IPS-18c (cell line): ENCODE measurements at regions not wholly inside any gene's neighbourhood (a gene's known extent, or its start where the extent isn't known, plus 50 kb on each side); places are given as distances from the start of the nearest gene placed in this dataset.

Experiments
- H3K4me3 ChIP-seq: 2 replicates; pipeline ENCODE4 v1.7.0; 2013; ENCODE audit warnings: low read depth, mild to moderate bottlenecking, low read length, moderate library complexity; ENCODE audit not compliant: insufficient read depth
- H3K9me3 ChIP-seq: one replicate; pipeline ENCODE4 v1.6.1; 2013; ENCODE audit warnings: mild to moderate bottlenecking, low read length, moderate library complexity; ENCODE audit not compliant: control insufficient read depth, insufficient read depth

DNA sequence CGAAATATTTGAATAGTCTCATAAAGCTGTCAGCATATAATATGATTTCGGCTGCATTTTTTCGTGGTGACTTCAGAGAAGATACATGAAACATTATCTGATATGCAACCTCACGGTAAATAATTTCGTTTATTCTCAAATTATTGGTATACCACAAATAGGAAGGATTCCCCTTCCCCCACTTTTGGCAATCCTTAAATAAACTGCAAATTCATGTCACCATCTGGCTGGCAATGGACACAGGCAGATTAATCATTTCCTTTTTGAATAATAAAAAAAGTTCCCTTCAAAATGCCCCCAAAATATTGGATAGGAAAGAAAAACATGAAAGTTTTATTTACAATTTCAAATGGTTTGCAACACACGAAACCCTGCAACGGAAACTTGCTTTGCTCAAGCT is 234.5 kb upstream of the MEOX2 start:
- Histone ChIP-seq H3K9me3 (no peaks in the 10 kb centered on the region), H3K4me3 (no peak overlapping the region)

DNA sequence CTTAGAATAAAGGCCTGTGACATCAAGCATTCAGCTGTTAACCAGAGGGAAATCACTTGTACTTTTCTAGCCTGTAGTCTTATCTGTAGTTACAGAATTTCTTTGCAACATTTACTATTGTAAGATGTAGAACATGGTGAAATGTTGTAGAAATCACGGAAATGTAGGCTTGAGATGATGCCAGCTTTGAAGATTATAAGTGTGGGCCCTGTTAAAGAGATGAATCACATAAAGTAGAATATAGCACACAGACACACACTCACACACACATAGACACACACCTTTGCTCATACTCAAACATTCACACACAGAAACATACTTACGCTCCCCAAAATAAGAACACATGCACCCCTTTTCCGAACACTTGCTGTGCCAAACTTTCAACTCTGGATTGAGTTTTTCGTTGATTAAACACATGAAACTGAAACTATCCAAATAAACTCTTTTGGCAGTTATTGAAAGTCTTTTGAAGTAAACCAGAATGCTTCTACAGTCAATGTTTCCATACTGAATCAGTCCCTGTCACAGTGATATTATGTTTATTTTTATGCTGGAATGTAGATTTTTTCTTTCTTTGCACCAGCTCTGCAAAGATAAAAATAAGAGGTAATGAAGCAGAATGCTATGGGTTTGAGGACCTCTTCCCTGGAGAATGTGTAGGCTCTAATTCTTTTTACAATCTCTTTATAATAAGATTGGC is 230.3 kb upstream of the MEOX2 start:
- H3K4me3 ChIP-seq: no peak overlapping the region
- no peaks in the 10 kb centered on the region for H3K9me3 ChIP-seq

DNA sequence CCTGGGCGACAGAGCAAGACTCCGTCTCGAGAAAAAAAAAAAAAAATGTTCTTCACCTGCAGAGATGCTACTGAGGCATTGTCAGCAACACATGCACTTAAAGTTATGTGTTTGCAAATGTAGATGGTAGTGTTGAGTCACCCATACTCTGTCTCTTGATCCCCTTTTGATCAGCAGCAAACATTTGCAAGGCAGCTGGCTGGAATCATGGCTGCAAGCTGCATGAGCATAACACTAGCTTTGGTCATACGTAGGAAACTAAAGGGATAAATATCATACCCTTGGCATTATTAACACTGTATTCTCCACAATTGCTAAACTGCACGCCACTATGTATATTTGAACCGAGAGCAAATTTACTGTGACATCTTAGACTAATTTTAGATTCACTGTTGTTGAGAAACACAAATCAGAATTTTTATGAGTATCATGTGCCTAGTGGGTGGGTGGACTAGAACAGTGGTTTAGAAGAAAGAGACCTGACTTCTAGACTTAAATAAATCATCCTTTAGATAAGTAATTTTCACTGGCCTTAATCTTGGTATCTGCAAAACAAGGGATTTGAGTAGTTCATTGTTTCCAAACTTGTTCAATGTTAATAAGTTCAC is 229.3 kb upstream of the MEOX2 start:
- H3K9me3 ChIP-seq: no peaks in the 10 kb centered on the region
- no peak overlapping the region for H3K4me3 ChIP-seq

DNA sequence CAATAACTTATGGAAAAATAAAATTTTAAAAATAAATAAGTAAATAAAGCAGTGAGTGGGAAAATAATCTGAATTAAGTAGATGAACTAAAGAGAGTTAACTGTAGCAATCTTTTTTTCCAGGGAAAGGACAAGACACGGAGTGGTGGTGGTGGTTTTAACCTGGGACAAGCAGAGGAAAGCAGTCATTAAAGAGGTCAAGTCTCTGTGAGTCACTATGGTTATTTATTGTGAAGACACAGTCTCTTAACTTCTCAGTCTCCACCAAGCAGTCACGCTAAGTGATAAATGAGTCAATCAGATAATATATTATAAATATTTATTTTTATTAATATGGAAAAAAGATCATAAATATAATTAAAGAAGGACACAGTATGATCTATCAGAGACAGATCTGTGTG is 228.1 kb upstream of the MEOX2 start:
- Histone ChIP-seq H3K4me3 (no peak overlapping the region), H3K9me3 (no peaks in the 10 kb centered on the region)

DNA sequence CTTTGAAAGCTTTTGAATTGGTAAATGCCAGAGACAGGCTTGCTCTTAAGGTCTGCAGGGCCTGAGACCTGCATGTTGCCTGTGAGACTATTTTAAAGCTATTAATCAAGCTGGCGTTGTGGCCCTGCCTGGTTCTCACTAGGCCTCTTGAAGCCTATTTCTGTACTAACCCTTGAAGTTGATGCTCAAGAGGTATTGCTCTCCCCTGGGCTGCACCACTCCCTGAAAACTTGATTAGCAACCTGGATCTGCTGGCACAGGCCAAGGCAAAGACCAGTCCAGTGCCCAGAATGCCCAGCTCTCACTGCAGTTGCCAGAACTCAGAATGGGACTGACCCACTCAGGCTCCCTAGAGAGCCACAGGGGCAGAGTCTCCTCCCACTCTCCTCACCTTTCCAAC is 220.0 kb upstream of the MEOX2 start:
- Histone ChIP-seq H3K4me3 (no peak overlapping the region), H3K9me3 (no peaks in the 10 kb centered on the region)

DNA sequence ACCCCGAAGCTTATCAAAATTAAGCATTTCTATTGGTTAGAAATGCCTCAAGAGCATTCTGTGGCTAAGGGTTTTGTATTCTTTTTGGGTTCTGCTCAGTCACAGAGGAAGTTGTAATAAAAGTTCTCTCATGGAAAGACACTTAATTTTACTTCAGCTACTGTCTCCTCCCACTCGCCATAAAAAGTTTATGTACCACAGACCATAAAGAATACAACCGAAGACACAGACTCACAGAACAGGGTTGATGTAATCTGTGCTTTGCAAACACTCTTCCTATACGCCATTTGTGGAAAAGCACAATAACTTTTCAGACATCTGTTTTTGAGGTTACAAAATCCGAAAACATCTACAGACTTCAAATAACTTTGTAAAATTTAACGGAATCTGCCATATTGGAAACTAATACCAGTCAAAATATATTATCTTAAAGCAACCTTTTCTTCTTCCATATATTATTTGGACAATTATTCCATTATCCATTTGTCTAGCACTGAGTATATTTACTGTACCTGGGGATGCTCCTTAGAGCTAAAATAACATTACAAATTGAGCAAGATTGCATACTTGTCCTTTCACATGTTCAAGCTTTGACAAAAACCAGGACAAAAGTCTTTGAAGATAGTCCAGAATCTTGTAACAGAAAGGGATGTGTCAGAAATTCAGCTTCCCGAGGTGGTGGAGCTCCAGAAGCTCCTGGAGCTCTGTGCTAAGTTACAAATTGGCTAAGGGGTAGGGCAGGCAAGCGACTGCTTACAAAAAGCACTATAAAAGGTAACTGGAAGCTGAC is 219.0 kb upstream of the MEOX2 start:
- H3K4me3 ChIP-seq: no peak overlapping the region
- H3K9me3 ChIP-seq: no peaks in the 10 kb centered on the region

DNA sequence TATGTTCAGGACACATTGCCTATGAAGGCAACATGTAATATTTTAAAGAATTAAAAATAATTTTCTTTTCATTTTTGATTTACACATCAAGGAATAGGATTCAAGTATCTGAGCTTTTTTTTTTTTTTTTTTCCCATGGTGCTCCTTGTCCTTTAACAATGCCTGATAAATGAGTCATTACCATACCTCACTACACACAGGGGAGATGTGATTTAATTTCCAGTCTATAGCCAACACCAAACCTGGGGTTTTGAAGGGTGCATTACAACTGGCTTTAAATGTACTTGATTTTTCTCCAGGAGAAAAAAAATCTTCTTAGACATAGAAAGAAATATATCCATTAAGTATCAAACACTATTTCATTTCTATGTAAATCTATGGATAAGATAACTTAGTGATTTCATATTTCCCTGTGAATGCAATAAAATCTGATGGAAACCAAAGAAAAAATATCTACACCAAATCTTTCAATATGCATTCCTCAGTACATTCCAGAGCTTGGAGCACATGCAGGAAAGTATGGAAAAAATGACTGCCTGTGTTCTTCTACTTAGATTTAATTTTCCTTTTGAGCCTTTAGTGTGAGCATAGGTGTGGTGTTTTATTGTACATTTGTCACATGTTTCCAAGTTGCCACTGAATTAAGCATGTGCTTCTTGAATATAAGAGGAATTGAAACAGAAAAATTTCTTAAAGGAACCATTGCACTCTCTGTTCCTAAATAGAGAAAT is 204.8 kb upstream of the MEOX2 start:
- no peaks in the 10 kb centered on the region for H3K9me3 ChIP-seq
- no peak overlapping the region for H3K4me3 ChIP-seq

DNA sequence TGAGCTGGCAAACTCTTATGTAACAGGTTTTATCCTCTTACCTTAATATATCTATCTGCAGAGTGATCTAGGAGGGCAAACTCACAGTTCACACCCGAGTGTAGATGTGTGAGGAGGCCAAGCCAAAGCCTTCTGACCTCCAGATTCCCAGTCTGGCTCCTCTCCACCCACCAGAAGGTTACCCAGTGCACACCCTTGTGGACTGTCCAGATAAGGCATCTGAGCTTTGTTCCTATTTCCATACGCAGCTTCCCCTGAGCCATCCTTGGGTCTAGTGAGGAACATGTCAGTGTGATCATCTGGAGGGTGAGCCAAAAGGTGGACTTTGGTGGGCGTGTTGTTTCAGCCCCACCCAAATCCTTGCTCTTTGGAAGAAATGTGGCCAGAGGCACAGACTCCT is 203.0 kb upstream of the MEOX2 start:
- no peaks in the 10 kb centered on the region for H3K9me3 ChIP-seq
- H3K4me3 ChIP-seq: no peak overlapping the region

DNA sequence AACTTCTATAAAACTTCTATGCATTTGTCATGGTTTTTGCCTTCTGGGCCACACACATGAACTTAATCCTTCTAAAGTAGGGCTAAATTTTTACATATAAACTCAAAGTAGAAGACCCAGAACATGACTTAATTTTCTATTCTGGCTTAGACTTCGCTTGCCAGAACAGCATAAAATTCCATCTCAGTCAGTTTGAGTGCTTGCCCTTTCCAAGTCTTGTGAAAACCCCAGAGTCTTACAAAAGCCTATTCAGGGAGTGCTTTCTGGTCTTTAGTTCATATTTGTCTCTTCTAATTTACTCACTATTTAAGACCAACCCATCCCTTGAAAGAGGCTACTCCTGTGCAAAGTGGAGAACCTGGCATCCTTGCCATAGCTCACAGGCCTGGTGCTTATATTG is 201.6 kb upstream of the MEOX2 start:
- H3K4me3 ChIP-seq: no peak overlapping the region

DNA sequence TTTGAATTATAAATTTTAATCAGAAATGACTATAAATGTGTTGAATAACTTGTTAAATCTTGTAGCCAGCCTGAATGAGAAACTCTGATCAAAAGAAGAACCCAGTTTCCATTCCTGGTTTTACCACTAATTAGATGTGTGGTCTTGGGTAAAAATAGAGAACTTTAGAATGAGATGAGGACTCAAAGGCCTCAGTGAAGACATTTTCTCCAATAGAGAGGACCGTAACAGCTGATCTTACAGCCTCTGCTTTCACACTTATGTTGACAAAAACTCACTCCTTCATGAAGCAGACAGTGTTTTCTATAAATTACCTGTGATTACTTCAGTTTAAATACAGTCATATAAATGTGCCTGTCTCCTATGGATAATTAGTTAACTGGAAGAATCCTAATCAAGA is 200.1 kb upstream of the MEOX2 start:
- no peak overlapping the region for H3K4me3 ChIP-seq
- no peaks in the 10 kb centered on the region for H3K9me3 ChIP-seq

More for the DNA sequence above, 201.6 kb upstream of the MEOX2 start:
- H3K9me3 ChIP-seq: no peaks in the 10 kb centered on the region

DNA sequence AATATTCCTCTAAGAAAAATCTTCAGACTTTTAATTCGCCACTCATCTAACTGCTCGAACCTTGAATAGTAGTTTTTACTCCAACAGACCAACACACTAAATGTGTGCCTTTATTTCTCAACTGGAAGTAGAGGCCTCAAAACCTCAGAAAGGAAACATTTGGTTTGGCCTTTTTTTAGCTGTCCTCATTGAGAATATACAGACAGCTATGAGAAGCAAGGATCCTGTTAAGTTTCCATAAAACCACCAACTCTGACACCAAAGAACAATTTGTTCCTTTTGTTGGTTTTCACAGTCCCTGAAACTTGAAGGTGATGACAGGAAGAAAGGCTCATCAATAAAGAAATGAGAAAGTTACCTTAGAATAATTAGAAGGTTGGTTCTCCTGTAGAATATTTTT is 199.2 kb upstream of the MEOX2 start:
- no peak overlapping the region for H3K4me3 ChIP-seq
- H3K9me3 ChIP-seq: no peaks in the 10 kb centered on the region

DNA sequence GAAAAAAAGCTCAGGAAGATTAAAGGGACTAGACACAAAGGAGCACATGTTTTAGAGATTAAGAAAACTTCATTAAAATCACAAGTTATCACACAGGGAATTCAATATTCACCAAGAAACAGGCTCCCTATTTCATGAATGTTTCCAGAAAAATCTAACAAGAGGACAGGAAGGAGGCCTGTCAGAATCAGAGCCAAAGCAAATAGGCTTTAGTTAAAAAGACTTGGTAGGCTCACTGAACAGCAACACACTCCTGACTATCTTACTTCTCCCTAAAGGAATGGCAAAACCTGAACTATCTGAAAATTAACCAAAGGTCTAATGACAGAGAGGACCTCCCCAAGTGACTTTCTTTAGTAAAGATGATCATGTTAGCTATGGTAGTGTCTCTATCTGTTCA is 188.3 kb upstream of the MEOX2 start:
- H3K9me3 ChIP-seq: no peaks in the 10 kb centered on the region
- H3K4me3 ChIP-seq: no peak overlapping the region

DNA sequence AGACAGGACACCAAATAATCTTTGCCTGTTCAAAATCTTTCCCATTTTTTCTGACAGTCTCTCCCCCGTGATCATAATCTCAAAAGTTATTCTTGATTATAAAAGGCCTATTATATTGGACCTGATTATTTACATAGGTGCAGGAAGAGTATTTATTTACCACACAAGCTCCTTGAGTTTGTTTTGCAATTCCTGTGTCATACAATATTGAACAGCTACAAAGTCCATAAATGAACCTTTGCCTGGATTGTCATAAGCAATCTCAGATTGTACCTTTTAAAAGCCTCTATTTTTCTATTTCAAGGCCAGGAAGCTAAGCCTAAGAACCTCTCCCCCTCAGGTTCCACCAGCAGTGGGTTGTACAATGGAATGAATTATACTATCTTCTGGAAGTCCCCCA is 183.9 kb upstream of the MEOX2 start:
- Histone ChIP-seq H3K4me3 (no peak overlapping the region), H3K9me3 (no peaks in the 10 kb centered on the region)

DNA sequence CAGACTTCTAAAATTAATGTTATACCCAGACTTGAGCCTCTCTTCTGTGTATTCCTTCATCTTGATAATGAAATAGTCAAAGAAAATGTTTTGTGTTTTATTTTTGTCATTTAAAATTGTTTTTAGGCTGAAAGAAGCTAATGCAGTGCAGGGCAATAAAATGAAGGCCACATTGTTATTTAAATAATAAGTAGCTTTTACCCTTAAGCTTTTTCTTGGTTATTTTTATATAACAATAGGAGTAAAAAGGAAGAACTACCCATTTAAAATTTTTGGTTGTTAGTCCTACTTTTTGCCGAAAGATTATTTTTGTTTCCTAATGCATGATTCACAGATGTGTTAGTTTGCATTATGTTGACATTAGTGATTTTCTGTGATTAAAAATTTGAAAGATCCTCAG is 181.0 kb upstream of the MEOX2 start:
- Histone ChIP-seq H3K4me3 (no peak overlapping the region), H3K9me3 (no peaks in the 10 kb centered on the region)

DNA sequence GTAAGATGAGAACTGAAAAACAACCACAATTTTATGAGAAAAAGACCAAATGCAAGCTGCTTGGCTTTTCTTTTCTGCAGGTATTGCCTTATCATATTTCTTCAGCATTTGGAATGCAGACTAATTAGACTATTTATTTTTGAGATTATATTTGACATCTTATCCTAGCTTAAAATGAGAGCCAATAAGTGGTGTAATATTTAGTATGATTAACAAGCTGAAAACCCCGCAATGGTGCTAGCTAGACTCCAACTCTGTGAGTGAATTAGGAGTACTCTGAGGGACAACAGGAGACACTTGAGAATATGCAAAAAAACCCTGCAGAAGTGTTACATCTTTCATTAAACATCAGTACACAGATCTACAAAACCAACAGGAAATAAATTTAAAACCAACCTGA is 180.3 kb upstream of the MEOX2 start:
- Histone ChIP-seq H3K9me3 (no peaks in the 10 kb centered on the region), H3K4me3 (no peak overlapping the region)

DNA sequence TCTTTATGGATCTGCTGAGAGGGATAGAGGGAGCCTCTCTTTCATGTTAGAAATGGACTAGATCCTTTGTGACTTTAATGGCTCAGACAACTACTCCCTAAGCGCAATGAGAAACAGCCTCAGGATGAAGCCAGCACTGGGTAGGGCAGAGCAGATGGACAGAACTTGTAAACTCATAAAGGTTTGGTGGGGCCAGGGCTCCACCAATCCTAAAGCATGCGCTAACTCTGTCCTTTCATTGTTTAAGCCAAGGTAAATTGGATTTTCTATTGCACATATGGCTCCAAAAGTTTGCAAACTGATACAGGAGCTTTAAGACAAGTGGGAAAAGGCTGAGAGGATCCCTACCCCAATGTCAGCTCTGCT is 178.1 kb upstream of the MEOX2 start:
- H3K9me3 ChIP-seq: no peaks in the 10 kb centered on the region
- no peak overlapping the region for H3K4me3 ChIP-seq

DNA sequence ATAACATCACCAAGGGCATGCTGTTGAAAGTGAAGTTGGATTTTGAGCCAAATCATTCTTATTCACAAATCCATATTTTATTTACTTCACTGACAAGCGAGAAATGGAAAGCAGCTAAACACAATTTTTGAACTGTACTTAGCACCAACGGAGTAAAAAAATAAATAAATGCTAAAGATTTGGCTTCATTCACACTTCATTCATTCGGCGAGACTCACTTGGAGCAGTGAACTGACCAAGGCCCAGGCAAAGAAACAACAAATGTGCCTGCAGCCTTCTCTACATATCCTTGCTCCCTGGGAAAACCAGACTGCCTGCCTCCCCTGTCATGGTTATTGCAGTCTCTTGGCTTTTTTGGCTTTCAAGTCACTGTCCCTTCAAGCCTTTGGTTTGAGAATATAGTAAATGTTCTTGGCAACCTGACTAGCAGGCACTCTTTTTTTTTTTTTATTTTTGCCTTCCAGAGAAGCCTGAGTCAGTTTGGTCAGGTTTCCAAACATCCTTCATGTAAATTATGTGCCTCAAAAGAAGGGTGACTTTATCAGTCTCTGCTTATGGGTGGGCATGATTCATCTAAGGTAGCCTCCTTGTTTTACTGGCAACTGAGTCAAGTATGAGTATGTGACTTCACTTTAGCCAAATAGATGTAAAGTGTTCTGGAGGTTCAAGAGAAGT is 177.6 kb upstream of the MEOX2 start:
- Histone ChIP-seq H3K4me3 (no peak overlapping the region), H3K9me3 (no peaks in the 10 kb centered on the region)
